SK-N-SH (cell line): ENCODE measurements at regions not wholly inside any gene's neighbourhood (a gene's known extent, or its start where the extent isn't known, plus 50 kb on each side); places are given as distances from the start of the nearest gene placed in this dataset.

Experiments
- CTCF ChIA-PET: fragments of 300-600, 350-600 bp; formaldehyde crosslinking; extraction: SDS; loops from one replicate; lab custom pipeline; 2021; lab: Yijun Ruan, JAX
- POLR2A ChIA-PET: fragments of 350-600 bp; sonication (Branson Sonifier 250); formaldehyde crosslinking; extraction: SDS; loops from one replicate; lab custom pipeline; 2020; ENCODE audit warnings: antibody characterized with exemption, inconsistent platforms; lab: Yijun Ruan, JAX
- DNase-seq: peaks from one replicate; pipeline ENCODE4 v3.0.0; 2012
- H2AFZ ChIP-seq: fragments of 200-600 bp; sonication (generic); 2 replicates; pipeline ENCODE4 v1.8.1; 2016; ENCODE audit warnings: antibody characterized with exemption, mild to moderate bottlenecking, low read depth
- H3F3A ChIP-seq: fragments of 200-600 bp; sonication (generic); replicated peaks from 2 replicates; pipeline ENCODE3; 2016; ENCODE audit warnings: antibody characterized with exemption, mild to moderate bottlenecking; ENCODE audit not compliant: insufficient read depth
- H3K27ac ChIP-seq, 2 experiments: fragments of 200-500 bp in 1 of 2; fragments of 200-600 bp in 1 of 2; sonication (Bioruptor generic) in 1 of 2; sonication (generic), shearing (Covaris generic) in 1 of 2; 2 replicates each; pipeline versions ENCODE4 v1.5.1 to v1.6.1; 2014 to 2016; ENCODE audit warnings: low read depth in 2 of 2, inconsistent platforms in 1 of 2, low read length in 1 of 2, mild to moderate bottlenecking in 1 of 2, mixed read lengths in 1 of 2
- H3K27me3 ChIP-seq: fragments of 200-600 bp; sonication (generic), shearing (Covaris generic); 2 replicates; pipeline ENCODE4 v1.6.1; 2016; ENCODE audit warnings: mixed run types; ENCODE audit not compliant: insufficient read depth
- H3K36me3 ChIP-seq, 2 experiments: fragments of 200-500 bp in 1 of 2; fragments of 200-600 bp in 1 of 2; sonication (Bioruptor generic) in 1 of 2; sonication (generic) in 1 of 2; replicated peaks in 1 of 2; 2 replicates each; pipeline versions ENCODE3 to v1.5.1; 2014 to 2016; ENCODE audit warnings: low read length in 1 of 2, mild to moderate bottlenecking in 1 of 2; ENCODE audit not compliant: insufficient read depth in 2 of 2, control insufficient read depth in 1 of 2
- H3K4me1 ChIP-seq, 2 experiments: fragments of 200-500 bp in 1 of 2; fragments of 200-600 bp in 1 of 2; sonication (Bioruptor generic) in 1 of 2; sonication (generic), shearing (Covaris generic) in 1 of 2; 2 replicates each; pipeline versions ENCODE4 v1.5.1 to v1.6.1; 2014 to 2016; ENCODE audit warnings: low read depth in 1 of 2, low read length in 1 of 2, mixed run types in 1 of 2; ENCODE audit not compliant: insufficient read depth in 2 of 2, control insufficient read depth in 1 of 2
- H3K4me2 ChIP-seq: fragments of 200-600 bp; sonication (generic), shearing (Covaris generic); 2 replicates; pipeline ENCODE4 v1.6.1; 2017; ENCODE audit warnings: mixed run types
- H3K4me3 ChIP-seq, 2 experiments: fragments of 200-500 bp in 1 of 2; fragments of 200-600 bp in 1 of 2; sonication (Bioruptor generic) in 1 of 2; sonication (generic), shearing (Covaris generic) in 1 of 2; 2 replicates each; pipeline versions ENCODE4 v1.5.1 to v1.8.1; 2014 to 2016; ENCODE audit warnings: low read depth in 2 of 2, inconsistent platforms in 1 of 2, low read length in 1 of 2, mild to moderate bottlenecking in 1 of 2, mixed read lengths in 1 of 2, moderate library complexity in 1 of 2
- H3K79me2 ChIP-seq: fragments of 200-600 bp; sonication (generic); 2 replicates; pipeline ENCODE4 v1.8.1; 2017; ENCODE audit warnings: mild to moderate bottlenecking; ENCODE audit not compliant: insufficient read depth
- H3K9ac ChIP-seq: fragments of 200-600 bp; sonication (generic); 2 replicates; pipeline ENCODE4 v1.6.1; 2017; ENCODE audit warnings: mixed run types
- H3K9me2 ChIP-seq: fragments of 200-600 bp; sonication (generic); 2 replicates; pipeline ENCODE4 v1.6.1; 2017; ENCODE audit warnings: mixed run types
- H3K9me3 ChIP-seq: fragments of 200-600 bp; sonication (generic); 2 replicates; pipeline ENCODE4 v1.6.1; 2017; ENCODE audit warnings: mixed run types, mild to moderate bottlenecking, moderate library complexity
- H4K20me1 ChIP-seq: fragments of 200-600 bp; sonication (generic); 2 replicates; pipeline ENCODE4 v1.6.1; 2017; ENCODE audit warnings: mild to moderate bottlenecking, mixed run types; ENCODE audit not compliant: insufficient read depth
- EZH2phosphoT487 ChIP-seq: fragments of 200-600 bp; sonication (generic); IDR thresholded peaks from 2 replicates; pipeline ENCODE4 v1.6.1; 2017; ENCODE audit warnings: low read depth, mixed run types, mild to moderate bottlenecking, antibody characterized with exemption, moderate library complexity, borderline replicate concordance
- FOSL2 ChIP-seq: IDR thresholded peaks from 2 replicates; pipeline ENCODE4 v1.4.0; 2012; ENCODE audit warnings: low read depth, mild to moderate bottlenecking, moderate library complexity, borderline replicate concordance
- JUND ChIP-seq: IDR thresholded peaks from 2 replicates; pipeline ENCODE4 v1.4.0; 2012
- NFIC ChIP-seq: IDR thresholded peaks from 2 replicates; pipeline ENCODE4 v1.4.0; 2012; ENCODE audit warnings: borderline replicate concordance
- RXRA ChIP-seq: IDR thresholded peaks from 2 replicates; pipeline ENCODE4 v1.4.0; 2012; ENCODE audit warnings: low read depth, mild to moderate bottlenecking, borderline replicate concordance
- SIN3A ChIP-seq: IDR thresholded peaks from 2 replicates; pipeline ENCODE4 v1.6.1; 2012; ENCODE audit warnings: low read depth, mild to moderate bottlenecking, low read length, moderate library complexity, borderline replicate concordance
- SMC3 ChIP-seq: IDR thresholded peaks from 2 replicates; pipeline ENCODE4 v1.6.1; 2012; ENCODE audit warnings: low read depth, low read length, improper control_type of control experiment
- TCF12 ChIP-seq: IDR thresholded peaks from 2 replicates; pipeline ENCODE4 v1.4.0; 2012
- TEAD4 ChIP-seq: IDR thresholded peaks from 2 replicates; pipeline ENCODE4 v1.4.0; 2012; ENCODE audit warnings: mild to moderate bottlenecking, borderline replicate concordance; ENCODE audit not compliant: insufficient read depth
- WGBS: methylation state at CpG from one replicate; pipeline ENCODE4 v1.1.6; 2017; ENCODE audit warnings: low lambda C conversion rate; 5-methylcytosine and 5-hydroxymethylcytosine counted together
- TF ChIP-seq, protein P1 (sequence below): fragments of 150-350 bp; IDR thresholded peaks from 2 replicates; pipeline ENCODE4 v1.6.1; 2017; ENCODE audit warnings: antibody characterized with exemption, low read length, low read depth, borderline replicate concordance
- TF ChIP-seq, protein P2 (sequence below): fragments of 150-350 bp; IDR thresholded peaks from 2 replicates; pipeline ENCODE4 v1.6.1; 2016; ENCODE audit warnings: mild to moderate bottlenecking, low read depth, low read length
- TF ChIP-seq, protein P3 (sequence below): fragments of 200-600 bp; sonication (generic); IDR thresholded peaks from 2 replicates; pipeline ENCODE4 v1.6.1; 2017; ENCODE audit warnings: antibody characterized with exemption, mild to moderate bottlenecking, moderate library complexity

DNA sequence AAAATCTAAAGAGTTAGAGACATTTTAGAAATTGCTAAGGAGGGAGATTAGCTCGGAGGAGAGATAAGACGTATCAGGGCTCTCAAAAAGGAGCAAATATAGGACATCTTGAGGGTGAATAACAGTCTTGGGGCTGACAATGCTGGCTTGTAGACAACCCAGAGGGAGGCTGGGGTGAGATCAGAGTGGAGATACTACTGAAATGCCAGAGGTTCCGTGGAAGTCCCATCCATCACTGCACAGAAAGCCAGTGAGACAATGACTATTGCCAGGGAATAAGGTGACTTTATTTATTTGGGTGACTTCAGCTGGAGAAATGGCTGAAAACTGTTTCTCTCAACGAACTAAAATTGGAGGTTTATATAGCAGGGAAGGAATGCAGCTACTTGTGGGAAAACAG, 838.1 kb upstream of the AGA start:
- Histone ChIP-seq H3K27me3 (no peaks in the 10 kb centered on the region; the same call in 1 of the 2 replicates), H3K4me2 (no peak overlapping the region), H3K36me3 (no peaks in the 10 kb centered on the region), H3K79me2 (no peaks in the 10 kb centered on the region), H3K9ac (no peak overlapping the region), H3K27ac (no peak overlapping the region), H3K9me2 (no peaks in the 10 kb centered on the region), H3K4me1 (no peaks in the 10 kb centered on the region), H3K9me3 (no peaks in the 10 kb centered on the region), H2AFZ (no peak overlapping the region), H3F3A (no peaks in the 10 kb centered on the region), H4K20me1 (no peaks in the 10 kb centered on the region), H3K4me3 (no peak overlapping the region)
- ChIA-PET CTCF (no interaction called here), POLR2A (no interaction called here)
- no peak for DNase-seq
- 3% methylated on average over 4 of the region's 4 CpGs for WGBS
- no peak for TF ChIP-seq JUND
- TF ChIP-seq, protein P1, sequence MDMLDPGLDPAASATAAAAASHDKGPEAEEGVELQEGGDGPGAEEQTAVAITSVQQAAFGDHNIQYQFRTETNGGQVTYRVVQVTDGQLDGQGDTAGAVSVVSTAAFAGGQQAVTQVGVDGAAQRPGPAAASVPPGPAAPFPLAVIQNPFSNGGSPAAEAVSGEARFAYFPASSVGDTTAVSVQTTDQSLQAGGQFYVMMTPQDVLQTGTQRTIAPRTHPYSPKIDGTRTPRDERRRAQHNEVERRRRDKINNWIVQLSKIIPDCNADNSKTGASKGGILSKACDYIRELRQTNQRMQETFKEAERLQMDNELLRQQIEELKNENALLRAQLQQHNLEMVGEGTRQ: no peak
- TF ChIP-seq TCF12: no peak
- TF ChIP-seq, protein P2, sequence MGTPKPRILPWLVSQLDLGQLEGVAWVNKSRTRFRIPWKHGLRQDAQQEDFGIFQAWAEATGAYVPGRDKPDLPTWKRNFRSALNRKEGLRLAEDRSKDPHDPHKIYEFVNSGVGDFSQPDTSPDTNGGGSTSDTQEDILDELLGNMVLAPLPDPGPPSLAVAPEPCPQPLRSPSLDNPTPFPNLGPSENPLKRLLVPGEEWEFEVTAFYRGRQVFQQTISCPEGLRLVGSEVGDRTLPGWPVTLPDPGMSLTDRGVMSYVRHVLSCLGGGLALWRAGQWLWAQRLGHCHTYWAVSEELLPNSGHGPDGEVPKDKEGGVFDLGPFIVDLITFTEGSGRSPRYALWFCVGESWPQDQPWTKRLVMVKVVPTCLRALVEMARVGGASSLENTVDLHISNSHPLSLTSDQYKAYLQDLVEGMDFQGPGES: no peak
- TF ChIP-seq SIN3A: no peak
- TF ChIP-seq, all 33 proteins: peak for 0

DNA sequence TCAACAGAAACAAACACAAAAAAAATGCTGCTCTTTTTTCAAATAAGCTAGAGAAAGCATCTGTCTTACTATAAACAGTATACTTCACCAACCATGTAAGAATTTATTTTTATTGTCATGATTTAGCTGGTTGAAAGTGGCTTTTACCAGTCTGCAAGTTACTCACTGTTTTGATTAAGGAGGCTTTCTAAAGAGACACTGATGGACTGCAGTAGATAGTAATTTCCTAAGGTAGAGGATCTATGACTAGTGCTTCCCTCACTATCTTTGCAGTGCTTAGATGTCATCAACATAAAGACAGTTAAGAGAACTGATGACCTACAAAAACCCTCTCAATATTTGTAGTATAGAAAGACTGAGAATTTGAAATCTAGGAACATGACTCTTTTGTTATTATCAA, 846.2 kb upstream of the AGA start:
- H2AFZ ChIP-seq: no peak overlapping the region
- no peaks in the 10 kb centered on the region; the same call in 1 of the 2 replicates for H3K27me3 ChIP-seq
- H3K79me2 ChIP-seq: no peaks in the 10 kb centered on the region
- TF ChIP-seq NFIC (no peak), SMC3 (no peak), FOSL2 (no peak), TEAD4 (no peak), JUND (no peak), SIN3A (no peak)
- TF ChIP-seq, all 33 proteins: peak for 0
- Histone ChIP-seq H3K9me2 (no peaks in the 10 kb centered on the region), H3K9ac (no peak overlapping the region), H3K27ac (no peak overlapping the region), H4K20me1 (no peaks in the 10 kb centered on the region), H3K4me3 (no peak overlapping the region), H3K4me2 (no peak overlapping the region), H3K36me3 (no peaks in the 10 kb centered on the region), H3F3A (no peaks in the 10 kb centered on the region), H3K4me1 (no peaks in the 10 kb centered on the region), H3K9me3 (no peaks in the 10 kb centered on the region)
- ChIA-PET POLR2A (no interaction called here), CTCF (interaction anchor here (1.2 kb wide), 1 partner anchor 19 kb away, joined by 3 read pairs; no protein-coding TSS in a partner anchor)
- DNase-seq: no peak

DNA sequence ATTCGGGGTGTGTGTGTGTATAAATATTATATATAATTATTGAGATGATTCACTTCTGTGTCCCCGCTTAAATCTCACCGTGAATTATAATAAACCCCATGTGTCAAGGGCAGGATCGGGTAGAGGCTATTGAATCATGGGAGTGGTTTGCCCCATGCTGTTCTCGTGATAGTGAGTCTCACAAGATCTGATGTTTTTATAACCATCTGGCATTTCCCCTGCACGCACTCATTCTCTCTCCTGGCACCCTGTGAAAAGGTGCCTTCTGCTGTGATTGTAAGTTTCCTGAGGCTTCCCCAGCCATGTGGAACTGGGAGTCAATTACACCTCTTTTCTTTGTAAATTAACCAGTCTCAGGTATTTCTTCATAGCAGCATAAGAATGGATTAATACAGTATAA, 851.4 kb upstream of the AGA start:
- H3K27ac ChIP-seq: no peak overlapping the region
- H3K4me2 ChIP-seq: no peak overlapping the region
- no peak for DNase-seq
- H3F3A ChIP-seq: no peaks in the 10 kb centered on the region
- H3K79me2 ChIP-seq: no peaks in the 10 kb centered on the region
- no peaks in the 10 kb centered on the region for H4K20me1 ChIP-seq
- H3K4me1 ChIP-seq: no peaks in the 10 kb centered on the region
- TF ChIP-seq, protein P1: no peak
- TF ChIP-seq EZH2phosphoT487 (no peak), RXRA (no peak)
- TF ChIP-seq, protein P3, sequence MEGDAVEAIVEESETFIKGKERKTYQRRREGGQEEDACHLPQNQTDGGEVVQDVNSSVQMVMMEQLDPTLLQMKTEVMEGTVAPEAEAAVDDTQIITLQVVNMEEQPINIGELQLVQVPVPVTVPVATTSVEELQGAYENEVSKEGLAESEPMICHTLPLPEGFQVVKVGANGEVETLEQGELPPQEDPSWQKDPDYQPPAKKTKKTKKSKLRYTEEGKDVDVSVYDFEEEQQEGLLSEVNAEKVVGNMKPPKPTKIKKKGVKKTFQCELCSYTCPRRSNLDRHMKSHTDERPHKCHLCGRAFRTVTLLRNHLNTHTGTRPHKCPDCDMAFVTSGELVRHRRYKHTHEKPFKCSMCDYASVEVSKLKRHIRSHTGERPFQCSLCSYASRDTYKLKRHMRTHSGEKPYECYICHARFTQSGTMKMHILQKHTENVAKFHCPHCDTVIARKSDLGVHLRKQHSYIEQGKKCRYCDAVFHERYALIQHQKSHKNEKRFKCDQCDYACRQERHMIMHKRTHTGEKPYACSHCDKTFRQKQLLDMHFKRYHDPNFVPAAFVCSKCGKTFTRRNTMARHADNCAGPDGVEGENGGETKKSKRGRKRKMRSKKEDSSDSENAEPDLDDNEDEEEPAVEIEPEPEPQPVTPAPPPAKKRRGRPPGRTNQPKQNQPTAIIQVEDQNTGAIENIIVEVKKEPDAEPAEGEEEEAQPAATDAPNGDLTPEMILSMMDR: no peak
- POLR2A ChIA-PET: no interaction called here
- no peak overlapping the region for H2AFZ ChIP-seq
- no peaks in the 10 kb centered on the region; the same call in 1 of the 2 replicates for H3K27me3 ChIP-seq
- H3K9me2 ChIP-seq: no peaks in the 10 kb centered on the region
- H3K9me3 ChIP-seq: no peaks in the 10 kb centered on the region
- no peak overlapping the region for H3K4me3 ChIP-seq
- 5% methylated on average over 6 of the region's 6 CpGs for WGBS
- H3K9ac ChIP-seq: no peak overlapping the region
- H3K36me3 ChIP-seq: no peaks in the 10 kb centered on the region
- CTCF ChIA-PET: no interaction called here
